ENCODE measurements at regions not wholly inside any gene's neighbourhood (a gene's known extent, or its start where the extent isn't known, plus 50 kb on each side); places are given as distances from the start of the nearest gene placed in this dataset.

DNA sequence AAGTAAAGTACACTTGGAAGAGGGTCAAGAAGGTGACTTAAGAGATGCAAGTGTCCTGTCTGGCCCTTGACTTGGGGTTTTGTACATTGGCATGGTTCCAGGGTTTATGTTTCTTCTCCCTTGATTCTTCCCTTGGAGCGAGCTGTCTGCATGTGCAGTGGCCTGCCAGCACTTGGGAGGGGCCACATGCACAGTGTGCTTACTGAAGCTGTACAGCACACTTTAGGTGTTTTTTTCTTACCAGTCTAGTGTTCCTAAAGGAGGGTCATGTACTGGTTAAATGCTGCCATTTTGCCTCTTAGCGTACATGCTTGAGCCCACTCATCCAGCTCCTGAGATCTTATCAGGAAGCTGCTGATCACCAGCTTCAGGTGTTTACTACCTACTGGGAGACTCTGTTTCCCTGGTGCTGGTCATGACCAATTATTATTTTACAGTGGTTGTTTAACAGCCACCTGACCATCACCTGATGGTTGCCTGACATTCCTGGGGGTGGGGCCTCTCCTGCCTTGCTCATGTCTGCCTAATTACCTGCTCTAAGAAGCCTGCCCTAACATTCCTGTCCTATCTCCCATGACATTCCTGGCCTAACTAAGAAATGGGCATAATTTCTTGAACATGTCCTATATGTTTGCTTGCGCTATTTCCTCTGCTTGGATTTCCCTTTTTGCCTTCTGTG, 182.9 kb downstream of the MCHR2 start:
- no peak for TF ChIP-seq CREB5 (CRISPR knock-in tag; IDR thresholded peaks at IDR 0.05; ENCODE audit: low read depth)
- no peak for TF ChIP-seq ARNTL (CRISPR knock-in tag; IDR thresholded peaks at IDR 0.05; ENCODE audit: borderline replicate concordance, low read depth)
- TF ChIP-seq, protein P1, sequence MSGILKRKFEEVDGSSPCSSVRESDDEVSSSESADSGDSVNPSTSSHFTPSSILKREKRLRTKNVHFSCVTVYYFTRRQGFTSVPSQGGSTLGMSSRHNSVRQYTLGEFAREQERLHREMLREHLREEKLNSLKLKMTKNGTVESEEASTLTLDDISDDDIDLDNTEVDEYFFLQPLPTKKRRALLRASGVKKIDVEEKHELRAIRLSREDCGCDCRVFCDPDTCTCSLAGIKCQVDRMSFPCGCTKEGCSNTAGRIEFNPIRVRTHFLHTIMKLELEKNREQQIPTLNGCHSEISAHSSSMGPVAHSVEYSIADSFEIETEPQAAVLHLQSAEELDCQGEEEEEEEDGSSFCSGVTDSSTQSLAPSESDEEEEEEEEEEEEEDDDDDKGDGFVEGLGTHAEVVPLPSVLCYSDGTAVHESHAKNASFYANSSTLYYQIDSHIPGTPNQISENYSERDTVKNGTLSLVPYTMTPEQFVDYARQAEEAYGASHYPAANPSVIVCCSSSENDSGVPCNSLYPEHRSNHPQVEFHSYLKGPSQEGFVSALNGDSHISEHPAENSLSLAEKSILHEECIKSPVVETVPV (CRISPR knock-in tag; IDR thresholded peaks at IDR 0.05) = no peak
- TF ChIP-seq ZNF565 (CRISPR knock-in tag; conservative IDR thresholded peaks at IDR 0.05; ENCODE audit: low read depth) = no peak
- no peak for TF ChIP-seq PATZ1 (CRISPR knock-in tag; IDR thresholded peaks at IDR 0.05; ENCODE audit: borderline replicate concordance)
- TF ChIP-seq ZFP30 (CRISPR knock-in tag; IDR thresholded peaks at IDR 0.05) = no peak
- TF ChIP-seq ZNF70 (CRISPR knock-in tag; IDR thresholded peaks at IDR 0.05) = no peak
- TF ChIP-seq CSDC2 (CRISPR knock-in tag; IDR thresholded peaks at IDR 0.05) = no peak
- TF ChIP-seq BACH2 (CRISPR knock-in tag; IDR thresholded peaks at IDR 0.05; ENCODE audit: borderline replicate concordance) = no peak
- TF ChIP-seq ESRRG (CRISPR knock-in tag; IDR thresholded peaks at IDR 0.05) = no peak
- no peak for TF ChIP-seq SNAI2 (CRISPR knock-in tag; IDR thresholded peaks at IDR 0.05)
- TF ChIP-seq GLIS3 (CRISPR knock-in tag; IDR thresholded peaks at IDR 0.05) = no peak

Measured in SK-N-SH treated with all-trans-retinoic acid at 6 μM for 48 hours (cell line).